ENCODE measurements at regions not wholly inside any gene's neighbourhood (a gene's known extent, or its start where the extent isn't known, plus 50 kb on each side); places are given as distances from the start of the nearest gene placed in this dataset.

DNA sequence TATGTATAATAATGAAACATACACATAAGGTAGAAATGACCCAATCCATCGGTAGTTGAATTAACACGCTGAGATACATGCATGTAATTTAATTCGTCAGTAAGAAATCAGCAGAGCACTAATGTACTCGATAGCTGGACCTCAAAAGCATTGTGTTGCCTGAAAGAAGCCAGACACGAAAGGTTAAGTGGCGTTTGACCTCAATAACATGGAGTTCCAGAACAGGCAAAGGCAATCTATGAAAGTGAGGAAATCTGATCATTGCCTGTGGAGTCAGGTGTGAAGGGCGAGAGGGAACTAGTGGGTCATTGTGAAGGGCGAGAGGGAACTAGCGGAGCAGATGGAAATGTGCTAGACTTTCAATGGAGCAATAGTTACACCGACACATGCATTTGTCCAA is 970.4 kb upstream of the TMEM132C start:
- Histone ChIP-seq H3K4me3 (ENCODE audit: low read depth, low read length) (no peak overlapping the region), H3K27ac (no peak overlapping the region), H3K36me3 (replicated peaks) (no peaks in the 10 kb centered on the region), H3K27me3 (replicated peaks) (no peaks in the 10 kb centered on the region)
- TF ChIP-seq, protein P1, sequence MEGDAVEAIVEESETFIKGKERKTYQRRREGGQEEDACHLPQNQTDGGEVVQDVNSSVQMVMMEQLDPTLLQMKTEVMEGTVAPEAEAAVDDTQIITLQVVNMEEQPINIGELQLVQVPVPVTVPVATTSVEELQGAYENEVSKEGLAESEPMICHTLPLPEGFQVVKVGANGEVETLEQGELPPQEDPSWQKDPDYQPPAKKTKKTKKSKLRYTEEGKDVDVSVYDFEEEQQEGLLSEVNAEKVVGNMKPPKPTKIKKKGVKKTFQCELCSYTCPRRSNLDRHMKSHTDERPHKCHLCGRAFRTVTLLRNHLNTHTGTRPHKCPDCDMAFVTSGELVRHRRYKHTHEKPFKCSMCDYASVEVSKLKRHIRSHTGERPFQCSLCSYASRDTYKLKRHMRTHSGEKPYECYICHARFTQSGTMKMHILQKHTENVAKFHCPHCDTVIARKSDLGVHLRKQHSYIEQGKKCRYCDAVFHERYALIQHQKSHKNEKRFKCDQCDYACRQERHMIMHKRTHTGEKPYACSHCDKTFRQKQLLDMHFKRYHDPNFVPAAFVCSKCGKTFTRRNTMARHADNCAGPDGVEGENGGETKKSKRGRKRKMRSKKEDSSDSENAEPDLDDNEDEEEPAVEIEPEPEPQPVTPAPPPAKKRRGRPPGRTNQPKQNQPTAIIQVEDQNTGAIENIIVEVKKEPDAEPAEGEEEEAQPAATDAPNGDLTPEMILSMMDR (IDR thresholded peaks at IDR 0.05; ENCODE audit: low read depth, low read length, missing control alignments) = no peak
- in situ Hi-C loops (cut with HindIII; ENCODE audit: low pct_ligation_motif_present, low sequenced_read_pairs) = loop anchor here (25.0 kb wide), 1 partner anchor 184 kb away; no protein-coding TSS in a partner anchor
- DNase-seq = no peak

DNA sequence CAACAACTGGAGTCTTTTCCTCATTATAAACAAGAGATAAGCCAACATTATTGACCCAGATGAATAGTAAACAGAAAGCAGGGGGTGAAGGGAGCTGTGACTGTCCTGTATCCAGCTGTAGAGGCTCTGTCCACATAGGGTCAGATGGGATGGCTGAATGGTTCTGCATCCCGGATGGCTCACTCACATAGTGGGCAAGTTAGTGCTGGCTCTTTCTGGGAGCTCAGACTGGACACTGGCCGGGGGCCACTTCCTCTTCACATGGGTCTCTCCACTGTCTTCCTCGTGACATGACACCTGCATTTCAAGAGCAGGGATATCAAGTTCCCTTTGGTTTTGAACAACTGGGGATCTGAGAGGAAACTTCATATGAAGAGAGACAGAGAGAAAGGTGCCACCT is 969.6 kb upstream of the TMEM132C start:
- H3K27ac ChIP-seq = no peak overlapping the region
- no peak overlapping the region for H3K4me3 ChIP-seq (ENCODE audit: low read depth, low read length)
- H3K27me3 ChIP-seq (replicated peaks) = no peaks in the 10 kb centered on the region
- TF ChIP-seq, protein P1 (IDR thresholded peaks at IDR 0.05; ENCODE audit: low read depth, low read length, missing control alignments) = no peak
- in situ Hi-C loops (cut with HindIII; ENCODE audit: low pct_ligation_motif_present, low sequenced_read_pairs) = loop anchor here (25.0 kb wide), 1 partner anchor 185 kb away; no protein-coding TSS in a partner anchor
- no peaks in the 10 kb centered on the region for H3K36me3 ChIP-seq (replicated peaks)
- DNase-seq = no peak

DNA sequence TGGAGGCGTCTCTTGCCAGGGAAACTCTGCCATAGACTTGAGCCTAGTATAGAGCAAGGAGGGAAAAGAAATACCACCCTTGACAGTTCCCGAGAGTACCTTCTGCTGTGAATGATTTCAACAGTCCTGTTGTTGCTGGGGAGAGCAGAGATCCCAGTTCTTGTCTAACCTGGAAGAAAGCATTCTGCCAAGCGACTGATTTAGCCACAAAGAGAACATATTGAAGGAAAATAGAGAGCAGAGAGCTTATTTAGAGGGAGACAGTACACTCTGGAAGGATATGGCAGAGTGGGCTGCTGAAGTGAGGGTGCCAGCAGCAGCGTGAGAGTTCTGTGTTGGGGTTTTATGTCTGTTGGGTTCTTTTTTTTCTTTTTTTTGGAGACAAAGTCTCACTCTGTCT is 966.9 kb upstream of the TMEM132C start:
- Histone ChIP-seq H3K36me3 (replicated peaks) (no peaks in the 10 kb centered on the region), H3K27ac (no peak overlapping the region), H3K27me3 (replicated peaks) (no peaks in the 10 kb centered on the region), H3K4me3 (ENCODE audit: low read depth, low read length) (no peak overlapping the region)
- in situ Hi-C loops (cut with HindIII; ENCODE audit: low pct_ligation_motif_present, low sequenced_read_pairs) = no loop called here
- no peak for DNase-seq
- TF ChIP-seq, protein P1 (IDR thresholded peaks at IDR 0.05; ENCODE audit: low read depth, low read length, missing control alignments) = no peak

DNA sequence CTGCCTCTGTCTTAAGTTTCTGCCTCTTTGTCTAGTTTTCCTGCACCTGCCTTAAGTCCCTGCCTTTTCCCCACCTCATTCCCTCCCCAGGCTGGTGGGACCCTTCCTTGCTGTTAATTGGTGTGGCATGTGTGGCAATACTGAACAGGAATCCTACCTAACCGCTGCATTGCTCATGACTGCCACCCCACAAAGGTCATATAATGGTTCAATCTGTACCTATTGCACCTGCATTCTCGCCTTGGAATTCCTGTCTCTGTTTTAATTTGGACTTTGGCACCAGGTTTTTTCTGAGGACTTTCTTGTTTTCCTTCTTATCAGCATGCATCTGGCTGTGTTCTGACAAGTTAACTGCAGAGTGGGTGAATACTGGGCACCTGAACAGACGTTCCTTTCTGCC is 966.2 kb upstream of the TMEM132C start:
- in situ Hi-C loops (cut with HindIII; ENCODE audit: low pct_ligation_motif_present, low sequenced_read_pairs) = no loop called here
- Histone ChIP-seq H3K4me3 (ENCODE audit: low read depth, low read length) (no peak overlapping the region), H3K27ac (no peak overlapping the region), H3K36me3 (replicated peaks) (no peaks in the 10 kb centered on the region), H3K27me3 (replicated peaks) (no peaks in the 10 kb centered on the region)
- TF ChIP-seq, protein P1 (IDR thresholded peaks at IDR 0.05; ENCODE audit: low read depth, low read length, missing control alignments) = no peak
- no peak for DNase-seq

DNA sequence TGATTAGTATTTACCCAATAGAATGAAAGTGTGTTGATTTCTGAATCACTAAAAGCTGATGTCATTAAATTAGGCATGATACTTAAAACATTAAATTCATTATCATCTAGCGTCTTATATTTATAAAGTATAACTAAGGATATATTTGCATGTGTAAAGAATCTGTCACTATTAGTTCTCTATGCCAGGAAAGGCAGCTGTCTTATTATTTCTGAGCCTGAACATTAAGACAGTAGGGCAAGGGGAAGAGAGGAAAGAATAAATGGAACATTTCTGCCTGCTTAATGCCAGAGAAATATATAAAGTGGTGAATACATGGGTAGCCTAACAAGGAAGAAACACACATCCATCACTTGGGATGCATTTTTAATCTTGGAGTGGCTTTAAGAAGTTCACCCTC is 965.1 kb upstream of the TMEM132C start:
- in situ Hi-C loops (cut with HindIII; ENCODE audit: low pct_ligation_motif_present, low sequenced_read_pairs) = no loop called here
- no peak for DNase-seq
- TF ChIP-seq, protein P1 (IDR thresholded peaks at IDR 0.05; ENCODE audit: low read depth, low read length, missing control alignments) = no peak

More for the DNA sequence above, 965.1 kb upstream of the TMEM132C start:
- H3K27me3 ChIP-seq (replicated peaks) = no peaks in the 10 kb centered on the region
- H3K36me3 ChIP-seq (replicated peaks) = no peaks in the 10 kb centered on the region
- H3K4me3 ChIP-seq (ENCODE audit: low read depth, low read length) = no peak overlapping the region
- H3K27ac ChIP-seq = no peak overlapping the region
